Activated CD4-positive, alpha-beta T cell treated with anti-CD3 and anti-CD28 coated beads, Interleukin-2, amount 50 U/mL, for 16 hours (primary cell): ENCODE measurements at regions not wholly inside any gene's neighbourhood (a gene's known extent, or its start where the extent isn't known, plus 50 kb on each side); places are given as distances from the start of the nearest gene placed in this dataset.

Experiments used
- DNase-seq: peaks from one replicate; pipeline ENCODE4 v3.0.0-alpha.2; 2020

- DNase-seq = no peak
These were observed 178.8 kb upstream of the TMTC4 start for GRCh38 chr13:100853434-100853833.

GRCh38 chr13:100852146-100852545 lies 177.6 kb upstream of the TMTC4 start:
- no peak for DNase-seq

- no peak for DNase-seq
These were observed 173.7 kb upstream of the TMTC4 start for GRCh38 chr13:100848304-100848703.

GRCh38 chr13:100845128-100845757 lies 170.6 kb upstream of the TMTC4 start:
- no peak for DNase-seq

GRCh38 chr13:100842136-100842535 lies 167.5 kb upstream of the TMTC4 start:
- no peak for DNase-seq

- no peak for DNase-seq
These were observed 163.8 kb upstream of the TMTC4 start for GRCh38 chr13:100838387-100838786.

GRCh38 chr13:100837631-100838030 lies 163.0 kb upstream of the TMTC4 start:
- no peak for DNase-seq

- DNase-seq = no peak
These were observed 162.1 kb upstream of the TMTC4 start for GRCh38 chr13:100836711-100837110.

GRCh38 chr13:100835695-100836094 lies 161.1 kb upstream of the TMTC4 start:
- no peak for DNase-seq

GRCh38 chr13:100833427-100833826 lies 158.8 kb upstream of the TMTC4 start:
- no peak for DNase-seq

- no peak for DNase-seq
These were observed 153.6 kb upstream of the TMTC4 start for GRCh38 chr13:100828226-100828625.

GRCh38 chr13:100827489-100828176 lies 153.0 kb upstream of the TMTC4 start:
- DNase-seq = no peak

GRCh38 chr13:100826441-100826840 lies 151.8 kb upstream of the TMTC4 start:
- peak; percentile 6 for DNase-seq

- DNase-seq = no peak
These were observed 151.0 kb upstream of the TMTC4 start for GRCh38 chr13:100825557-100825956.

GRCh38 chr13:100824366-100824765 lies 149.8 kb upstream of the TMTC4 start:
- DNase-seq = no peak

- DNase-seq = no peak
These were observed 148.9 kb upstream of the TMTC4 start for GRCh38 chr13:100823448-100823847.

- DNase-seq = no peak
These were observed 148.4 kb upstream of the TMTC4 start for GRCh38 chr13:100822871-100823443.

GRCh38 chr13:100818711-100819110 lies 144.1 kb upstream of the TMTC4 start:
- DNase-seq = no peak

- no peak for DNase-seq
These were observed 143.3 kb upstream of the TMTC4 start for GRCh38 chr13:100817928-100818327.

GRCh38 chr13:100815476-100816046 lies 141.0 kb upstream of the TMTC4 start:
- DNase-seq = no peak

- no peak for DNase-seq
These were observed 138.5 kb upstream of the TMTC4 start for GRCh38 chr13:100812982-100813584.

- no peak for DNase-seq
These were observed 137.3 kb upstream of the TMTC4 start for GRCh38 chr13:100811928-100812327.

- no peak for DNase-seq
These were observed 136.7 kb upstream of the TMTC4 start for GRCh38 chr13:100811024-100811865.
